KMS-11 (cell line): ENCODE measurements at regions not wholly inside any gene's neighbourhood (a gene's known extent, or its start where the extent isn't known, plus 50 kb on each side); places are given as distances from the start of the nearest gene placed in this dataset.

Experiments
- H2AFZ ChIP-seq: fragments of 200-600 bp; sonication (generic); 2 replicates; pipeline ENCODE4 v1.6.1; 2016; ENCODE audit warnings: antibody characterized with exemption, mixed run types, low read depth
- H3K27ac ChIP-seq: fragments of 200-600 bp; sonication (generic); 2 replicates; pipeline ENCODE4 v1.6.1; 2016; ENCODE audit warnings: mild to moderate bottlenecking, mixed run types
- H3K27me3 ChIP-seq: fragments of 200-600 bp; sonication (generic); 2 replicates; pipeline ENCODE4 v1.6.1; 2017; ENCODE audit warnings: mild to moderate bottlenecking, low read depth, mixed run types, moderate library complexity; ENCODE audit not compliant: insufficient read depth
- H3K36me3 ChIP-seq: fragments of 200-600 bp; sonication (generic); 2 replicates; pipeline ENCODE4 v1.6.1; 2017; ENCODE audit warnings: mild to moderate bottlenecking, mixed run types; ENCODE audit not compliant: insufficient read depth
- H3K4me1 ChIP-seq: fragments of 200-600 bp; sonication (generic); 2 replicates; pipeline ENCODE4 v1.6.1; 2016; ENCODE audit warnings: mild to moderate bottlenecking, low read depth, mixed run types; ENCODE audit not compliant: poor library complexity, severe bottlenecking
- H3K4me2 ChIP-seq: fragments of 200-600 bp; sonication (generic); 2 replicates; pipeline ENCODE4 v1.7.0; 2016; ENCODE audit warnings: mild to moderate bottlenecking, mixed run types
- H3K4me3 ChIP-seq: fragments of 200-600 bp; sonication (generic); IDR thresholded peaks from 2 replicates; pipeline ENCODE4 v1.6.1; 2017; ENCODE audit warnings: low read depth, low read length, mixed read lengths; ENCODE audit not compliant: insufficient read depth
- H3K79me2 ChIP-seq: fragments of 200-600 bp; sonication (generic); 2 replicates; pipeline ENCODE4 v1.6.1; 2016; ENCODE audit warnings: low read depth, mixed run types; ENCODE audit not compliant: insufficient read depth
- H3K9ac ChIP-seq: fragments of 200-600 bp; sonication (generic); 2 replicates; pipeline ENCODE4 v1.6.1; 2016; ENCODE audit warnings: mild to moderate bottlenecking, mixed run types
- H4K20me1 ChIP-seq: fragments of 200-600 bp; sonication (generic); 2 replicates; pipeline ENCODE4 v1.6.1; 2016; ENCODE audit warnings: mild to moderate bottlenecking, mixed run types; ENCODE audit not compliant: insufficient read depth
- CTCF ChIP-seq: fragments of 200-600 bp; sonication (generic); conservative IDR thresholded peaks from 2 replicates; pipeline ENCODE4 v1.6.1; 2017; ENCODE audit warnings: low read depth, mild to moderate bottlenecking, antibody characterized with exemption, low read length, moderate library complexity, mixed read lengths

DNA sequence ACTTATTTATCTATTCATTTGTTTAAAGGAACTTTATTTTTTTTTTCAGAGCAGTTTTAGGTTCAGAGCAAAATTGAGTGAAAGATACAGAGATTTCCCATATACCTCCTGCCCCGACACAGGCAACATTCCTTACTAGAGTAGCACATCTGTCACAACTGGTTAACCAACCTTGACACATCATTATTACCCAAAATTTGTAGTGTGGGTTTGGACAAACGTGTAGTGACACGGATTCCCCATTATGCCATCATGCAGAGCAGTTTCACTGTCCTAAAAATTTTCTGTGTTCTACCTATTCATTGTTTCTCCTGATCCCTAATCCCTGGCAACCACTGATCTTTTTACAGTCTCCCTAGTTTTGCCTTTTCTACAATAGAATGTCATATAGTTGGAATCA, 57.3 kb upstream of the LHFPL2 start:
- H3K27ac ChIP-seq: no peak overlapping the region
- H3K27me3 ChIP-seq: no peaks in the 10 kb centered on the region
- H3K9ac ChIP-seq: no peak overlapping the region
- H3K79me2 ChIP-seq: no peaks in the 10 kb centered on the region
- H3K36me3 ChIP-seq: no peaks in the 10 kb centered on the region; the same call in 1 of the 2 replicates
- TF ChIP-seq CTCF: no peak
- no peak overlapping the region for H3K4me2 ChIP-seq
- no peak overlapping the region for H3K4me3 ChIP-seq
- no peaks in the 10 kb centered on the region for H4K20me1 ChIP-seq
- no peak overlapping the region for H2AFZ ChIP-seq
- no peaks in the 10 kb centered on the region for H3K4me1 ChIP-seq

DNA sequence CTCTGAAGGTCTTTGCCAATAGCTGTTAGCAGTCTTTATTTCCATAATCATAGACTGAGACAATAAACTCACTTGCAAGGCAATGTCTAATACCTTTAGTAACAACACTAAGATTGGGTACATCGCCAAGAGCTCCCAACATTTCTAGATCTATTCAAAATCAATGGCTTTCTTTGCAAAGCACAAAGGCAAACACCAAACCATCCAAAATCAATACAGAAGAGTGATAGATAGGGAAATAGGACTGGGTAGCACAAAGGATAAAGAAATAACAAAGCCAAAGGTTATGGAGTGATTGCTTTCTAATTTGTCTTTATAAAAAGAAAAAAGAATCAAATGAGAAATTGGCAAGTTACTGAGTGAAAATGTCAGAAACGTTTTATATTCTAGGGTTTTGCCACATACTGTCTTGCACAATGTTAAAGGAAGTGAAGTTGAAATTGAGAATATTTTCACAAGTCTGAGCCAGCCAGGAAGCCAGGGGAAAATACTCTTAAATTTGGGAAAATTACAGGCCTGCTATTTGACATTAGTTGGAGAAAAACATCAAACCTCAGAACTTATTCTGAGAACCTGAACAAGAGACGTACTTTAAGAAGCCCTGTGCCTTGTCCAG, 53.3 kb upstream of the LHFPL2 start:
- Histone ChIP-seq H3K27me3 (no peaks in the 10 kb centered on the region), H3K27ac (no peak overlapping the region), H3K9ac (no peak overlapping the region), H2AFZ (no peak overlapping the region), H4K20me1 (no peaks in the 10 kb centered on the region), H3K4me2 (no peak overlapping the region), H3K36me3 (no peaks in the 10 kb centered on the region; the same call in 1 of the 2 replicates), H3K4me1 (no peaks in the 10 kb centered on the region), H3K79me2 (no peaks in the 10 kb centered on the region), H3K4me3 (no peak overlapping the region)
- TF ChIP-seq CTCF: no peak

- H3K4me1 ChIP-seq: no peaks in the 10 kb centered on the region
- H3K4me2 ChIP-seq: no peak overlapping the region
- H3K9ac ChIP-seq: no peak overlapping the region
- no peak overlapping the region for H2AFZ ChIP-seq
- H3K79me2 ChIP-seq: no peaks in the 10 kb centered on the region
- H3K36me3 ChIP-seq: no peaks in the 10 kb centered on the region
- H3K4me3 ChIP-seq: no peak overlapping the region
- H3K27me3 ChIP-seq: no peaks in the 10 kb centered on the region
- no peaks in the 10 kb centered on the region for H4K20me1 ChIP-seq
- H3K27ac ChIP-seq: no peak overlapping the region
- TF ChIP-seq CTCF: no peak
These were observed 51.1 kb upstream of the LHFPL2 start for GRCh38 chr5:78699552-78700153.

DNA sequence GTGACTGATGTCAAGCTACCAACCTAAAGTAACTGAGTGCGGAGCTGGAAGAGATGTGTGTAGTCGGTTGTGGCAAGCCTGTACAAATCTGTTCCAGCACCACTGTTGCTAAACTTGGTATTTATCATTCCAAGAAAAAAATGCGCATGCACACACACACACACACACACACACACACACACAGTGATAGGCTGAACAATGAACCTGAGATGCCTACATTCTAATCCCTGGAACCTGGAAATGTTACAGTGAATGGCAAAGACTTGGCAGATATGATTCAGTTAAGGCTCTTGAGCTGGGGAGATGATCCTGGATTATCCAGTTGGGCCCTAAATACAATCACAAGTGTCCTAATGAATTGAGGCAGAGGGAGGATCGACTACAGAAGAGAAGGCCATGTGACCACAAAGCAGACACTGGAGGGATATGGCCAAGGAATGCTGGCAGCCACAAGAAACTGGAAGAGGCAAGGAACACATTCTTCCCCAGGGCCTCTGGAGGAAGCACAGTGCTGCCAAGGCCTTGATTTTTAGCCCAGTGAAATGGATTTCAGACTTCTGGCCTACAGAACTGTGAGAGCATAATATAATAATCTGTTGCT, 49.7 kb upstream of the LHFPL2 start:
- no peak overlapping the region for H3K27ac ChIP-seq
- H3K79me2 ChIP-seq: no peaks in the 10 kb centered on the region
- H2AFZ ChIP-seq: no peak overlapping the region
- no peak overlapping the region for H3K4me3 ChIP-seq
- no peaks in the 10 kb centered on the region for H3K36me3 ChIP-seq
- H4K20me1 ChIP-seq: no peaks in the 10 kb centered on the region
- H3K9ac ChIP-seq: no peak overlapping the region
- H3K4me2 ChIP-seq: no peak overlapping the region
- H3K4me1 ChIP-seq: no peaks in the 10 kb centered on the region
- TF ChIP-seq CTCF: no peak
- no peaks in the 10 kb centered on the region for H3K27me3 ChIP-seq
